Epithelial cell of proximal tubule (primary cell): ENCODE measurements at regions not wholly inside any gene's neighbourhood (a gene's known extent, or its start where the extent isn't known, plus 50 kb on each side); places are given as distances from the start of the nearest gene placed in this dataset.

Source experiments
- DNase-seq: peaks from one replicate; pipeline ENCODE4 v3.0.0-alpha.2; 2011; ENCODE audit warnings: low read depth
- H3K4me3 ChIP-seq: 2 replicates; pipeline ENCODE4 v1.5.1; 2011; ENCODE audit warnings: low read depth, mild to moderate bottlenecking, low read length
- CTCF ChIP-seq: conservative IDR thresholded peaks from 2 replicates; pipeline ENCODE4 v1.5.1; 2012; ENCODE audit warnings: low read depth, mild to moderate bottlenecking, low read length

DNA sequence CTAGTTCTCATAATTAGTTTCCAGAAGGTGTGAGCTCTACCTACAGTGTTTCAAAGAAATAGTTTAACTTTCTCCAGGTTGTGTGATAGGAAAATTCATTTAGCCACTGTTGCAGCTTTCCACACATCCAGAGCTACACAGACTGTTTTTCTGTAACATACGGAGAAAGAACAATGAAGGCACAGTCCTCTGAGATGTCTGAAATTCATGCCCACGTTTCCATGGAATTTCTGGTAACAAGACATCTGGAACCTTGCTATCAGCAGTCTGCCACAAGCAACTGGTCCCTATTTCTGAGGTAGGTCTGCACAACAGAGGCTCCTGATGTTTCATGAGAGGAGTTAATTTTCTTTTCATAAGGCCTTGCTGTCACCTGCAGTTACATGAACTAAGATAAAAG lies 273.3 kb upstream of the C11orf87 start:
- no peak for TF ChIP-seq CTCF
- H3K4me3 ChIP-seq: no peak overlapping the region

DNA sequence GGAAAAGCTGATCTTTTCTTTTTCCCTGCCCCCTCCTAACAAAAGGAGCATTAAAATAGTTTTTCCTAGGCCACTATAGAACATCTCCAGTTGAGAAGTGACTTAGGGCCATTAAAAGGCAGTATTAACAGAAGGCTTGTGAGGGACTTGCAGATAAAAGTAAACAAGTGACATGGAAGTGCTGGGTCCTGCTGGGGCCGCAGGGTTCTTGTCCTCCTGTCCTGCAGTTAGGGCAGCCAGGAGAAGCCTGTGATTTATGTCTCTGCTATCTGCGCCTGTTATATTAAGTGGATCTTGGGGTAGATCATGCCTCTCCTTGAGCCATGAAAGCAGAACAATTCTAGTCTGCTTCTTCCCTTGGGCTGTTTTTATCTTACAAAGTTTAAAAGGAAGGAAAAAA lies 271.4 kb upstream of the C11orf87 start:
- no peak overlapping the region for H3K4me3 ChIP-seq
- no peak for DNase-seq
- no peak for TF ChIP-seq CTCF

More for the DNA sequence above, 273.3 kb upstream of the C11orf87 start:
- no peak for DNase-seq

DNA sequence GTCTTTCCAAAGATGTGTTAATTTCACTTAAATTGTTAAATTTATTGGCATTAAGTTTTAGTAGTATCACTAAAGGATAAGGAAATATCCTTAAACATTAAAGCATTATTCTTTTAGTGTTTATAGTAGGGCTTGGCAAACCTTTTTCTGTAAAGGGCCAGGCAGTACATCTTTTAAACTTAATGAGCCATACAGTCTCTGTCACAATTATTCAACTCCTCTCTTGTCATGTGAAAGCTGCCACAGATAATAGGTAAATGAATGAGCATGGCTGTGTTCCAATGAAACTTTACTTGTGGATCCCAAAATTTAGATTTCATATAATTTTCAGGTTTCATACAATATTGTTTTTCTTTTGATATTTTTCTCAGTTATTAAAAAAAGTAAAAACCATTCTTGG lies 268.2 kb upstream of the C11orf87 start:
- DNase-seq: no peak
- TF ChIP-seq CTCF: no peak
- H3K4me3 ChIP-seq: no peak overlapping the region

GRCh38 chr11:109155291-109155690 lies 266.7 kb upstream of the C11orf87 start:
- TF ChIP-seq CTCF: no peak
- DNase-seq: no peak
- H3K4me3 ChIP-seq: no peak overlapping the region

- TF ChIP-seq CTCF: no peak
- no peak overlapping the region for H3K4me3 ChIP-seq
- DNase-seq: no peak
Measured at GRCh38 chr11:109165035-109165434, 257.0 kb upstream of the C11orf87 start.

DNA sequence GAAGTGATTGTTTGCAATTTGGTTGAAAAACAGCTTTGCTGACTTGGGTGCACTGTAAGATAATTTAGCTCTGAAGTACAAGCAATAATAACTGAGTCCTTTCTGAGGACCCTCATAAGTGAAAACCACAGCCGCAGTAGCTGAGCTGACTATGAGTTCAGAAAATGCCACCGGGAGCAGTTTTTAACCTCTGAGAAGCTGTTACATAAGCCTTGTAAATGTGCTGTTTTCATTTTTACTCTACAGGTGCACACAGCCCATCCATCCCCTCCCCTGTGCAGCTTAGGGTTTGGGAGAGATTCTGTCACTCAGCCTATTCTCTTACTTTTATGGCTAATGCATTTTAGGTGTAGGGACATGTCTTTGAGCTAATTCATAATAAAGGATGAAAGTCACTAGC lies 255.5 kb upstream of the C11orf87 start:
- no peak overlapping the region for H3K4me3 ChIP-seq
- no peak for TF ChIP-seq CTCF
- no peak for DNase-seq

- no peak for TF ChIP-seq CTCF
- H3K4me3 ChIP-seq: no peak overlapping the region
Measured at GRCh38 chr11:109173504-109173903, 248.5 kb upstream of the C11orf87 start.

More at GRCh38 chr11:109173504-109173903, 248.5 kb upstream of the C11orf87 start:
- no peak for DNase-seq
